M059J (cell line): ENCODE measurements at regions not wholly inside any gene's neighbourhood (a gene's known extent, or its start where the extent isn't known, plus 50 kb on each side); places are given as distances from the start of the nearest gene placed in this dataset.

Experiments
- DNase-seq: peaks from one replicate; pipeline ENCODE4 v3.0.0-alpha.2; 2012; ENCODE audit warnings: low read depth

DNA sequence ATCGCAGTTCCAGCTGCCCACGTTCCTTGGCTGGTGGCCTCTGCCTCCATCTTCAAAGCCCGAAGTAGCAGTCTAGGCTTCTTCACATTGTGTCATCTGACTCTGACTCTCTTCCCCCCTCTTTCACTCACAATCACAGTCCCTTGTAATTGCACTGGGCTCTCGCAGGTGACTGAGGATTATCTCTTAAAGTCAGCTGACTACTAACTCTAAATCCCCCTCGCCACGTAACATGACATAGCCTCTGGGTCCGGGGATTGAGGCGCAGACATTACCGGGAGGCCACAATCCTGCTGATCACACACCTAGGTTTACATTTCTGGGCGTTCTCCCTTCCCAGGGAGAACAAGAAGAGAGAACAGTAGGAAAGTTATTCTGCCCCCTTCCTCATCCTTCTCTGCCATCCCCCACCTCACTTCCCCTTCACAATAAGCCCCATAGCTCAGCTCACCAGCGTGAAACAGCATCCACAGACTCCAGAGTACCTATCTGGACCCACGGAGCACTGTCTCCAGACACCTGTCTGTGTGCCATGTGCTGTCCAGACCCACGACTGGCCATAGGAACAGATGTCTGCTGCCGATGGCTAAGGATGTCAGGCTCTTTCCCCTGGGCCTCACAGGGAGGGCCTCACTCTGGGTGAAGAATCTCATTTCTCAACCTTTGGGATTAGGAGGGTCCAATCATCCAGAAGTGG is 64.3 kb upstream of the FZD7 start:
- no peak for DNase-seq

DNA sequence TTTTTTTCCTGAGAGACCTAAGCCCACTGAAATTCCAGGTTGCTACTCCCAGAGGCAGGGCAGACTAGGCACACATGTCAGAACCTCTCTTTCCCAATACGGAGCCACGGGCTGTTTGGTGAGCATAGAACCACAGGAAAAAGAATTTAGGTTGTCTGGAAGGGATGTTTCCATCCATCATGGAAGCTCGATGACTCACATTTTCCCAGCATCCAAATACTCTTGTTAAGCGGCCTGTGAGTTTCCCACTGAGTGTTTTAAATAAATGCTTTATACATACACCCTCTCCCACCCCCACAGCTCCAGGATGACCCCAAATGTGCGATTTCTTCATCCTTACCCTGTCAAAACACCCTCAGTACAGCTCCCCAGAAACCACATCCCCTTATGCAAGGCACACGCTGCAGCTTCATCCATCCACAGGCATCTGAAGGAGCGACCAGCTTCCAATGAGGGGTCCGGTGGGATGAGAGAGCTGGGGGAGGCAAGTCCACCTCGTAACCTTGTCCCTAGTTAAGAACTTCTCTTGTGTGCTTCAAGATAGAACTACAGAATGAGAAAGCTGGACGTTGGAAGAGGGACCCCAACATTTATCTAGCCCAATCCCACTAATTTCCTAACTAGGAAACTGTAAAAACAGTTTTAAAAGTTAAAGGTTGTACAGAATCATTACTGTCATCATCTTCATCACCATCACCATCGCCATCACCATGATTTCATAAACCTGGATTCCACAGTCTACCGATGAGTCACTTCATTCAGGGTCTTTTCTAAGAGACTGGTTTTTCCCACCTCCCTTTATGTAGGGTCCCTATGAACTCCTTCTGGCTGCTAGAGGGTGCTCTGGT is 63.5 kb upstream of the FZD7 start:
- DNase-seq: peak; percentile 84

- no peak for DNase-seq
Observed at GRCh38 chr2:201970786-201971108, 62.9 kb upstream of the FZD7 start.

- DNase-seq: peak; percentile 81
Observed at GRCh38 chr2:201971531-201972228, 62.0 kb upstream of the FZD7 start.

GRCh38 chr2:201972621-201973255 is 60.9 kb upstream of the FZD7 start:
- DNase-seq: no peak

DNA sequence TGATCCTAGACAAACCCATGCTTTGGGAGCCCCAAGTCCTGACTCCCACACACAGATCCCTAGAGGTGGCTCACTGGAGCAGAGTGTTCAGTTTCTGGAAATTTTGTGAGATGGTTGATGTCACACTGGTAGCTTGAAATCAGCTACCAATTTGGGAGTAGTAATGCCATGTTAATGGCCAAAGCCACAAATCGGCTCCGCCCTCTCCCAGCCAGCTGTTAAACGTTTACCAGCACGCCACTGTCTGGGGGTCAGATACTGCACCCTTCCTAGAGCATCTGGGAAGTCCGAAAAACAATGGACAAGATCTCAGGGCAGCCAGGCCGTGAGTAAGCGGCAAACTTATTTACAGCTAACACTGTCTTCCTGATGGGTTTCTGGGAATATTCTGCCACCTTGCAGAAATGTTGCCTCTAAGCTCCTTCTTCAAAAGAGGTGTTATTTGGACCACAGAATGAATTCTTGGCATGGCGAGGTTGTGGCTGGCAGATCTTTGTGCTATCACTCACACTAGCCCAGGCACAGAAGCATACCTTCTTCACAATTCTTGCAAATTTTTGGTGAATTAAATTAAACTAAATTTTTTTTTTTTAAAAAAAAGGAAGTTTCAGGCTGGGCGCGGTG is 60.2 kb upstream of the FZD7 start:
- DNase-seq: no peak

DNA sequence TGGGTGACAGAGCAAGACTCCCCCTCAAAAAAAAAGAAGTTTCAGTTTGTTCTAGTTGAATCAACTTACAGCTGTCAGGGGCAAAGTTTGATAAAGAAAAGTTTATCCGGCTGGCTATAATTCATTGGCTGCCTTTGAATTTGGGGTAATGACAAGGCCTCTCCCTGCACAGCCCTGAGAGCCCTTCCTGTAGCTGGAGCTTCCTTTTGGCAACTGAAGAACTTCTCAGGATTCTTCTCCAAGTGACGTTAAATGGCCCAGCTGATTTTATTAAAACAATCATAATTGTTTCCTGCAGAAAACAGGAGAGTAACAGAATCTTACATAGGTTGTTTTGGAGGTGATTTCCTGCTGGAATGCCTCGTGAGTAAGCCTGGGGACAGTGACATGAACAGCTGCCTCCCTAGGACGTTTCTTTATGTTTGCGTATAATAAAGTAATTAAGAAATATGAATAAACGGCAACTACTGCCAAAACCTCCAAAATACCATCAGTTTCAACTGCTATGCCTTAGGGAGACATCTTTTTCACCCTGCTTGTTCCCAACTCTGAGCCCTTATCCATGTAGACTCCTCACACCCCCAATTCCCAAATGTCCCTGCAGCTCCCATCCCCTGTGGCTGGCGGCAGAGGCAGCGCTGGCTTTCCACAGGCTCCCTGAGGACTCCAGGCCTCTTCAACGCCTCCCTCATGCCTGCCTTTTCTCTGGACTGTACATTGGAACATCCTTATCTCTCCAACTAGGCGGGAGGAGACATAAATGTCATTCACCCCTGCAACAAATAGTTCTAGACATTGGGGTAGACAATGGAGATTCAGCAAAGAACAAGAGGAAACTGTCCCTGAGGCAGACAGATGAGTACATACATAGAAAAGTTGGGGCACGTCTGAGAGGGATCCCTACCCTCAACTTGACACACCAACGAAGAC is 59.2 kb upstream of the FZD7 start:
- DNase-seq: no peak

- DNase-seq: no peak
Observed at GRCh38 chr2:201975434-201975833, 58.2 kb upstream of the FZD7 start.

DNA sequence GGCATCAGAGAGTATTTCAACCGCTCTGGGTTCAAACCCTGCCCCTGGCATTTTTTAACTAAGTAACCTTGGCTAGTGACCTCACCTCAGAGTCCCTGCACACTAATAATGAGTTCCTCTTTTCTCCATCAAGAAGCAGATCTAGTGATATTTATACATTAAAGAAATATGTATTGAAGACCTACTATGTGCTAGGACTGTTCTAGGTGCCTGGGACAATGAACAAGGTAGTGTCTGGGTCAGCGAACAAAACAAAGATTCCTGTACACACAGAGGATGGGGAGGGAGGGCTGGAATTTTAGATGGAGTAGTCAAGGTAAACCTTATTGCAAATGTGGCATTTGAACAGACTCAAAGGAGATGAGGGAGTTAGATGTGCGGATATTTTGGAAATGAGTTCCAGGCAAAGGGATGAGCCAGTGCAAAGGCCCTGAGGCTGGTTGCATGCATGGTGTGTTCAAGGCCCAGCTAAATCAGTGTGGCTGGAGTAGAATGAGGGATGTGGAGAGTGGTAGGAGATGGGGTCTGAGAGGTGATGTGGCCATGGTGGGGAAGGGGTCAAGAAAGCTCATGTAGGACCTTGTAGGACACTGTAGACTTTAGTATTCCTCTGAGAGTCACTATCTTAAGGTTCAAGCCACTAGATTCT is 57.6 kb upstream of the FZD7 start:
- DNase-seq: no peak

DNA sequence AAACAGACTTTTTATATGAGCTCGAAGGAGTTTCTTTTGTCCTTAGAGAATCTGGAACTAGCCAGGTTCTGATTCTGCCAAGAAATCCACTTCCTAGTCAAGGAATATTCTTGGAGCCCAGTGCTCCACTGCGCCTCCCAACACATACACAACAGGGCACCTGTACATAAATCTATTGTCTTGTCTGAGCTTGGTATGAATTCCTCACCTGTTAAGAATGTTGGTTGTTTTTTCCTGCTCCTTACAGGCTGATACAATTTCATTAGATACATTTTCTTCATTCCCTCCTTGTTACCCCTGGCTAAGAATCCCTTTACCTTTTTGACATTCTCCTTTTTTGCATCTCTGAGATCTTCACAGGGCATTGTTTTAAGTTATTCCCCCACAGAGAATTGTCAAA is 56.0 kb upstream of the FZD7 start:
- DNase-seq: no peak

- DNase-seq: no peak
Observed at GRCh38 chr2:201978333-201978732, 55.3 kb upstream of the FZD7 start.

DNA sequence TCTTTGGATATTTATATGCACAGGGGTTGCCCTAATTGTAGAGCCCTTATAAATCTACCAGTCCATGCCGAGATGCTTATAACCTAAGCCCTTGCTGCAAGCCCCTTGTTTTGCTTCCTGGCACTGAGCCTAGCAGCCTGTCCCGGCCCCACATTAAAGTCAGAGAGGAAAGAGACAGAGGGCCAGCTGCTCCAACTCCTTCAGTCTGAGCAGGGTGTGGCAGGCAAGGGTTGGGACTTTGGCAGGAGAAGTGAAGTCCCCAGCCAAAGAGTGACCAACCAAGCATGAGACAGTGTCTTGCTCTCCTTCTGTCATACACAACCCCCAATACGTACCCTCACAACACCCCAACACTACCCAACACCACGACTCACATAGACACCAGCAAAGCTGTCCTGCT is 54.7 kb upstream of the FZD7 start:
- no peak for DNase-seq

DNA sequence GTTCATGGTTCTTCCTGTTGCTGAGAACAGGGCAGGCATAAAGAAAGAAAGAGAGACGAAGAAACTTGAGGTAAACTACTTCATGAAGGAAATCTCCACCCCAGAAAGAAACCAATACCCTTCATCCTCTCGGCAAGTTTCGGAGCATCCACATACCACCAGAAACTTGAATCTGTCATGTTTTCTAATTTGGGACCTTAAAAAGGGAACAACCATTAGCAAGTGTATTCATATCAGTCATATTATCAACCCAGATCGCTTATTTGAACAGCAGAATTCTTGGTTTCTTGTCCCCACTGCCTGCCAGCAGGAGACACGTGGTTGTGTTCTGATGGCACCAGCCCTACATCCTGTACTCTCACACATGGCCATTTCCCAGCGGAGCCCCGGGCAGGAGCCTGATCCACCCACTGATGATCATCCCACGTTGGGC is 53.2 kb upstream of the FZD7 start:
- DNase-seq: no peak

GRCh38 chr2:201980946-201981345 is 52.7 kb upstream of the FZD7 start:
- no peak for DNase-seq

- DNase-seq: no peak
Observed at GRCh38 chr2:201983174-201983573, 50.5 kb upstream of the FZD7 start.

GRCh38 chr2:201983800-201984199 is 49.9 kb upstream of the FZD7 start:
- no peak for DNase-seq
